Dermis blood vessel endothelial cell (primary cell): ENCODE measurements at regions not wholly inside any gene's neighbourhood (a gene's known extent, or its start where the extent isn't known, plus 50 kb on each side); places are given as distances from the start of the nearest gene placed in this dataset.
"Not testable (repeated sequence)": the region's sequence is repeated elsewhere in the genome, so short reads cannot be mapped to it uniquely, and the experiment has no call there.

Source experiments
- DNase-seq: peaks from one replicate; pipeline ENCODE4 v3.0.0; 2010

DNA sequence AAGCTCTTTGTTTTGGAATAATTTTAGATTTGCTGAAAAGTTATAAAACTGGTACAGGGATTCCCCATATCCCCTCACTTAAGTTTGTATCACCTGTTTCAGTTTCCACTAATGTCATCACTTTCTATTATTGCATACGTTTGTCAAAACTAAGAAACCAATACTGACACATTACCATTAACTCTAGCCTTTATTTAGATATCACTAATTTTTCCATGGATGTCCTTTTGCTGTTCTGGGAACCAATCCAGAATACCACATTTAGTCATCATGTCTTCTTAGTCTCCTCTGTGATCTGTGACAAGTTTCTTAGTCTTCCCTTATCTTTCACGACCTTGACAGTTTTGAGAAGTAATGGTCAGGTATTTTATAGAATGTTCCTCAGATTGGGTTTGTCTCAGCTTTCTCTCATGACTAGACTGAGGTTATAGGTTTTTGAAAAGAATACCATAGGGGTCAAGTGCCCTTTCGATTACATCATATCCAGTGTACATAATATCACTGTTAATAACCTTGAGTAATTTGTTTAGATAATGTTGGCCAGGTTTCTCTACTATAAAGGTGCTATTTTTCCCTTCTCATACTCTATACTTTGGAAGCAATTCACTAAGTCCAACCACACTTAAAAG is 51.9 kb upstream of the NMUR2 start:
- DNase-seq: no peak

DNA sequence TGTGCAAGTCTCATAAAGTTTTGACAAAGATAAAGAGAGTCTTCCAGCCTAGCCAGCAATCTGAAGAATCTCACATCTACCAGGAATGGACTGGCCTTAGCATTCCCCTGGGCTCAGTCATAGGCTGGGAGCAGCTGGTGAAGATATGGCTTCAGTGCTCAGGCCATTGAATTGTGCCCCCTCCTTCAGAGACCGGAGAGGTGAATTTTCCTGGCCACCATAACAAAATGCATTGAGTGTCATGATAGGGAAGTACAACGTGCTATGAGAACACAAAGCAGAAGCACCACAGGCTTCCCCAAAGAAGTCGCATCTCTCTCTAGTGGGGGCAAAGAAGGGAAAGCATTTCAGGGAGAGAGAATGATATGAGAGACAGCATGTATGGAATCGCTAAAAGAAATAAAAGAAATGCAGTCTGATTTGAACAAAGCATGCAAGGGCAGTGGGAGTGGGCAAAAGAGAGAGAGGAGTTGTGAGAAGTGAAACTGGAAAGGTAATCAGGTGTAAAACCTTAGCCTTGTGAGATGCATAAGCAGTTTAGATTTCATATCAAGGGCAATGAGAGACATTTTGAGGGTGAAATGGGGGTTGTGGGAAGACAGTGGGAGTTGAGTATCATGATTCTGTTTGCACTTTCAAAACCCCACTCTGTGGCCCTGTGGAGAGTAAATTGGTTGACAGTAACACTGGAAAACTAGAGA is 57.1 kb upstream of the NMUR2 start:
- no peak for DNase-seq

DNA sequence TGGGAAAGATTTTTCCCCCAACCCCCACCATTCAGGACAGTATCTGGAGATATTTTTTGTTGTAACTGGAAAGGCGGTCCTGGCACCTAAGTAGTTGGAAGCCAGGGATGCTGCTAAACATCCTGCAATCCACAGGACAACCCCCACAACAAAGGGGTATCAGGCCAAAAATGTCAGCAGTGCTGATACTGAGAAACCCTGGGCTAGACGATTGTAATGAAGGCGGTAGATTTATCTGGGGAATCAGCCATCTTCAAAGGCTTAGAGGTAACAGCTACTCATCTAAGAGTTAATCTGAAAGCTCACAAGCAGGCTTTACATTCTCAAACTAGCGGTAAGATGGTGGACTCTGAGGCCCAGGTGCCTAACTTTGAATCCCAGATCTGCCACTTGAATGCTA is 59.0 kb upstream of the NMUR2 start:
- DNase-seq: no peak

DNA sequence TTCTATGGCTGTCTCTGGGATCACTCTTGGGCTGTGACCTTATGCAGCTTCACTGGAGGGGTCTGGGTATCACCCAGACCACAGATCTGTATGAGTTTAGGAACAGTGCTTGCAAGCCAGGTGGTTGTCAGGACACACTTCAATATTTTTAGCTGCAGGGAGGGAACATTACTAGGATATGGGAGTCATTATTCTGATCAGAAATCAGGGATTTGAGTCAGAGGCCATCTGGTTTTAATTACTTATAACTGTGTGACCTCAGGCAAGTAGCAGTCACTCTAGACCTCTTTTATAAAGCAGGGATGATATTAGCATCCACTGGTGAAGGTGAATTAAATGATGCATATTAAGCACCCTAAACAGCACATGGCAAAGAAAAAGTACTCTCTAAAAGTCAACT is 60.1 kb upstream of the NMUR2 start:
- no peak for DNase-seq

DNA sequence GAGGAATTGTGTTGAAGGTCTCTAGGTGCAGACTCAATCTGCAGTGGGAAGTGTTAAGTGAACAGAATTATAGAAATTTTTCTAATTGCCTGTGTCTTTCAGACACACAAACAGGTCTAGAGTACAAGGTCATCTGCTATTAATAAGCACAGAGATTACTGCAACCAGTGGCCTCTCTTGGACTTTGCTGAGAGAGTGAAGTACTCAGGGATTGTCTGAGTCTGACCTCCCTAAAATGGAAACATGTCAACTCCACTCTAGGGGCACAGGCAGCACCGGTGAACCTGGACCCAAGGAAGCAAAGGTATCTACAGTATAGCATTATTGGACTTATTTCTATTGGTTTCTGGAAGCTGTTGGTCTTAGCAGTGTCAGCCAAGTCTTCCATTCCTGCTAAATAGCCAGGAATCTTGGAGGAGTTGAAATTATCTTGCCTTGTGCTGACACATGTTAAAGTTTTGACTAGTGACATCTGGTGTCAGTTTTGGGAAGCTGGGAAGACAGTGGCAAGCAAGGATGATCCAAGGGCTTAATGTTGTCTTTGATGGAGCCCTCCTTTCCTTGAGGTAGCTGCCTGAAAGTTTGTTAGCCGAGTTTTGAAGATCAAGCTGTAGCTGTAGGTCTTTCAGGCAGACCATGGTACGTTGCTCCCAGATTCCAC is 61.1 kb upstream of the NMUR2 start:
- no peak for DNase-seq

DNA sequence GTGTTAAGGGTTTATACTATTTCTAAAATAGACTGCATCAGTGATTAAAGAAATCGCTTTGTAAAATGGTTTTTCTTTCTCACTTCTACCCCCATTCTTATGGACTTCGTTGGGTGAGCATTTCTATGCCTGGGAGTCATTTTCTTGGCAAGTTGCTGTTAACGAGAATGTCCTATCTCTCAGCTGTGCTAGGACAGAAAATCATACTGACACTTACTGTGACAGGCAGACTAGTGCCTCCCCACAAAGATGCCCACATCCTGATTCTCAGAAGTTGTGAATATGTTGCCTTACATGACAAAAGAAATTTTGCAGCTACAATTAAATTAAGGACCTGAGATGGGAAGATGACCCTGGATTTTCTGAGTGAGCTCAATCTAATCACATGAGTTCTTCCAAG is 65.1 kb upstream of the NMUR2 start:
- no peak for DNase-seq

DNA sequence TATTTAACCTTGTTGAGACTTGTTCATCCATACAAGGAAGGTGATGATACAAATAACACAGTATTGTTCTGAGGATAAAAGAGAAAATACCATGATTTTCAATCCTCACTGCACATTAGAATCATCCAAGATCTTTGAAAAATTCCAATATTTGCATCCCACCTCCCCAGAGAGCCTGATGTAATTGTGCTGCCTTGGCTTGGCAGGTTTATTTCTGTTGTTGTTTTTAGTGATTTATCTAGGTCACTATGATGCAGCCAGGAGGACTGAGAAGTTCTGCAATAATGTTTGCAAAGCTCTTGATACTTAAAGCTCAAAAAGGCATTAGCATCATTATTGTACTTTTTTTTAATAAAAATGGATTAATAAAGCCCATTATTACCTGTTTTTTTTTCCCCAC is 67.0 kb upstream of the NMUR2 start:
- no peak for DNase-seq

DNA sequence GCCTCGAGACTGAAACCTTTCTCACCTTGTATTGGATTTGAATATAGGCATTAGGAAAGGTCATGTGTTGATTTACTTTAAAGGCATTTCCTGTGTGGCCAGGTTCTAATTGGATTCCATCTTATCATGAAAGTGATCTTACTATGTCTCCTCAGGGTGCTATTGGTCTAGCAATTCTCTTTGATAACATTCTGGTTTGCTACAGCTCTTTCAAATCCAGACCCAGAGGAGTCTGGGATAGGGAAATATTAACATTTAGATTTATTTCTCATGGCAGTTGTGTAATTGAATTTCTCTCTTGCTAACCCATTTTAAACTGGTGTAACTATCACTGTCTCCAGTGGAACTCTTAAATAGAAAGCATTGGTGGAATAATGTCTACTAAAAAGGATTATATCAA is 69.9 kb upstream of the NMUR2 start:
- no peak for DNase-seq

DNA sequence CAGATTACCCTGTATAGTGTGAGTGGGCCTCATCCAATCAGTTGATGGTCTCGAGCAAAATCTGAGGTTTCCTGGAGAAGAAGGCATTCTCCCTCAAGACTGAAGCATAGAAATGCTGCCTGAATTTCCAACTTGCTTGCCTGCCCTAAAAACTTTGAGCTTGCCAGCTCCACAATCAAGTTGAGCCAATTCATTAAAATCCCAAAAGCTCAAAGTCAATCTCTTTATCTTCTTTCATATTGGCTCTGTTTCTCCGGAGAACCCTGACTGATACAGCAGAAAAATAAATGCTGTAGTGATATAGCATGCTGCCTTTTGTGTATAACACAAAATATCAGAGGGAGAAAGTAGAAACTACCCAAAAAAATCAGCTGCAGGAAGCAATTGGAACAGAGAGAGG is 72.5 kb upstream of the NMUR2 start:
- DNase-seq: no peak

DNA sequence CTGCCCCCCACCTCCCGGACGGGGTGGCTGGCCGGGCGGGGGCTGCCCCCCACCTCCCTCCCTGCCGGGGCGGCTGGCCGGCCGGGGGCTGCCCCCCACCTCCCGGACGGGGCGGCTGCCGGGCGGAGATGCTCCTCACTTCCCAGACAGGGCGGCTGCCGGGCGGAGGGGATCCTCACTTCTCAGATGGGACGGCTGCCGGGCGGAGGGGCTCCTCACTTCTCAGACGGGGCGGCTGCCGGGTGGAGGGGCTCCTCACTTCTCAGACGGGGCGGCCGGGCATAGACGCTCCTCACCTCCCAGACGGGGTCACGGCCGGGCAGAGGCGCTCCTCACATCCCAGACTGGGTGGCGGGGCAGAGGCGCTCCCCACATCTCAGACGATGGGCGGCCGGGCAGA is 74.8 kb upstream of the NMUR2 start:
- DNase-seq: not testable (repeated sequence)

DNA sequence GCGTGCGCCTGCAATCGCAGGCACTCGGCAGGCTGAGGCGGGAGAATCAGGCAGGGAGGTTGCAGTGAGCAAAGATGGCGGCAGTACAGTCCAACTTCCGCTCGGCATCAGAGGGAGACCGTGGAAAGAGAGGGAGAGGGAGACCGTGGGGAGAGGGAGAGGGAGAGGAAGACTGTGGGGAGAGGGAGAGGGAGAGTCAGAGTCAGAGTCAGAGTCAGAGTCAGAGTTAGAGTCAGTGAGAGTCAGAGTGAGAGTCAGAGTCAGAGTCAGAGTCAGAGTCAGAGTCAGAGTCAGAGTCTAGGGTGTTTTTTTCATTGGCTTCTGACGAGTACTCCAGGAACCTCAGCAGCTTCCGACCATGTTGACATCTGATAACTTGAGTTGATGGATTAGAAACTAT is 75.6 kb upstream of the NMUR2 start:
- DNase-seq: not testable (repeated sequence)

DNA sequence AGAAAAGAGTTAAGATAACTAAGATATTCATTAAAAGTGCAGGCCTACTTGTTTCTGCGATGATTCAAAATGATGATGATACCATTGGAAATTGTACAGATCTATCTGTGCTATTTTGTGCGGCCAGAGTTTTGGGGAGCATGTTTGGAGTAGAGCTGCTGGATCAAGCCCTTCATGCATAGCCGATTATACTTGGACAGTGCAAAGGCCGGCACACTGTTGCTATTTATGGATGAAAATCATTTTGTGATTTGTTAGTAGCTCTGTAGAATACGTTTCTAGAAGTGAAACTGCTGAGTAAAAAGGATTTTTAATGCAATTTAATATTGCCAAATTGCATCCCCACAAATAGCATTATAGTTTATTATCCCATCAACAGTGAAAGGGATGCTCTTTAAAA is 82.1 kb upstream of the NMUR2 start:
- no peak for DNase-seq

DNA sequence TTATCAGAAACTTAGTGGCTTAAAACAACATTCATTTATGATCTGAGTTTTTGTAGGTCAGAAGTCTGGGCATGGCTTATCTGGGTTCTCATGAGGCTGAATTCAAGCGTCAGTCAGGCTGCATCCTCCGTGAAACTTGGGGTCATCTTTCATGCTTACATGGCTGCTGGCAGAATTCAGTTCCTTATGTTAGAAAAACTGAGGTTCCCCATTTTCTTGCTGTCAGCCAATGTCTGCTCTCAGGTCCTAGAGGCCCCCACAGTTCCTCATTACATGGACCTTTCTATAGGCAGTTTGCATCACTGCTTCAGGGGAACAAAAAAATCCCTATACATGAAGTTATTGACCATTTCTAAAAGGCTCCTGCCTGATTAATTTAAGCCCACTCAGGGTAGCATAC is 83.8 kb upstream of the NMUR2 start:
- no peak for DNase-seq

DNA sequence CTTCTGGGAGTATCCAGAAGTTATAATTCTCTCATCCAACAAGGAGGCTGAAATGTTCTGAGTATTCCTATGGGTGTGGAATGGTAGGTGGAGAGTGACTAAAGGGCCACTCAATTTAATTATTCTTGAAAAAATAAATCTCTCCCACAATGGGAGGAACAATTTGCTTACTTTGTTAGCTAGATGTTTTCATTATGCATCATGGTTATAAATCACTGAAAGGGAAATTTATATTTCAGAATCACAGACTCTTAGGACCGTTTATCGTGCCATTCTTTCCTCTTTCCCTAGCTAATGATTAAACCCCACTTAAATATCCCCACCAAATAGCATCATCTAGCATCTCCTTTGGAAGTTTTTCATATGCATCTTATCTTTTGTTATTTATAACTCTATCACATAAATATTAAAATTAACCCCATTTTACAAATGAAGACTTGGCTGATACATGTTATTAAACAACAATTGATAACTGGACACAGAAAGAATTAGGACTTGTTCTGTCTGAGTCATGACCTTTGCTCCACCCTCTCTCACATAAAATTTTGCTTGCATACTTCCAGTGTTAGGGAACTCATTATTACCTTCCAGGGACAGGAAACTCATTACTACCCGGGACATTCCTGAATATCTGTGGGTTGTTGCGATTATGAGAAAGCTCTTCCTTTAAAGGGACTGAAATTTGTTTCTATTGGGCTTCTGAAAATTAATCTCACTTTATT is 94.9 kb upstream of the NMUR2 start:
- no peak for DNase-seq

DNA sequence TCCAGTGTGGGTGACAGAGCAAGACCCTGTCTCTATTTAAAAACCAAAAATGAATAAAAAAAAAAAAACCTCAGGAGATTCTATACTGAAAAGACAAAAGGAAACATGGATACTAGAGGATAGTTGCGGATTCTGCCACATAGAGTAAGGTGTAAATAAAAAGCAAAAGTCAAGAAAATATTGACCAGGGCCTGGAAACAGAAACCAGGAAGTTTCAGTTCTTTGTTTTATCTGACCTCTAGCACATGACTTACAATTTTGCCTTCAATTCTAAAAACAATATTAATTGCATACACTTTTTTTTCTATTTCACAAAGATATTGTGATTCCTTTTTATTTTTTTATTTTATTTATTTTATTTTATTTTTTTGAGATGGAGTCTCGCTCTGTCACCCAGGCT is 96.2 kb upstream of the NMUR2 start:
- DNase-seq: no peak

DNA sequence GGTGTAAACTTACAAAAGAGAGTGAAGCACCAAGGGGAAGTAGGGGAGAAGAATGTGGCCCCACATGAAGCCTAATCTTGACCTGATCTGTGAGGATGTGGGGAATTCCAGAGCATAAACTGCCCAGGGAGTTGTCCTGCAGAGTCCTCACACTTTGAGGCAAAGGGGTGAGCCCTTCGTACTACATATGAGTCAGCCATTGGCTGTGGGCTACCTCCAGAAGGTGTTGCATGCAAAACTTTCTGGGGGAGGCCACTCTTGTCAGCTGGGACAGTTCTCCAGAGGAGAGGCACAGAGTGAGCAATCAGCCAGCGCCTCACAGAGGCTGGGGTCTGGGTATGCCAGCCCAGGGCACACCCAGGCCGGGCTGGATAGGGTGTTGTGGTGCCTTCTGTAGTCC is 98.1 kb upstream of the NMUR2 start:
- DNase-seq: no peak

DNA sequence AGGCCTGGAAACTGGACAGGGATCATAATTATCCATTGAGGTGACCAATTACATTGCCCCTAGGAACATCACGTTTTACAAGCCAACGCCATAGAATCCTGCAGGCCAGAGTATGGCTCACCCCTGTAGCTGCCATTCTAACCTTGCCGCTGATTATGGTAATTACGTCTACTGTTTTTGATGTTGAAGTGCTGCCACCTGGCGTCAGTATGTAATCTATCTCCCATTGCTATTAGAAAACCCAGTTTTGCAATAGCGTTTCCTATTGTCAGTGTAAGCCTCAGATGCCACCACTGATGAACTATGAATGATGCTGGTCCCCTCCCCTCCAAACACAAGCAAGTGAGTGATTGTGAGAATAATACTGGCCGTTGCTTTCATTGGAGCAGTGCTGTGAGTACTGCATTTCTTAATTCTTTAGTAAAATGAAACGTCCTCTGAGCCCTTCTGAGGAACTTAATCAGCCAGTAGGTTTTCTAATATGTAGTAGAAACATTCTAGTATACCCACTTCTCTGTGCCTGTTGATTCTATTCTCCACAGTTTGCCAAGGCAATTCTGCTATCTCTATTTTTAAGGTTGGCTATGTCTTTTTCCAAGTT is 100.5 kb upstream of the NMUR2 start:
- DNase-seq: peak; percentile 67

DNA sequence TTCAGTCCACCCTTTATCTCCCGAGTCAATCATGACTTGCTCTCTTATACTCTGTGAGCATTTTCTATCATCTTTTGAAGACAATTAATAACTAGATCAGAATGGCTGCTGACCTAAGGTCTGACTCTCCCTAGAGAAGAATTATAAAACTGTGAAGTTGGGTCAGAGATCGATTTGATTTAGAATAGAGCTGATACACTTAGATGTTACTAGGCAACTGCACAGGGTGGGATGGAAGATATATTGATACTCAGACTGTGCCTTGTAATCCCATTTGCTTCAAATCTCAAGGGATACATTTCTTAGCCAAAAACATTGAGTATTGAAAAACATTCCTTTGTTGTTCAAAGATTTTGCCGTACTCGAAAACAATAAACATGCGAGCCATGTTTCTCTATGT is 106.0 kb upstream of the NMUR2 start:
- no peak for DNase-seq

DNA sequence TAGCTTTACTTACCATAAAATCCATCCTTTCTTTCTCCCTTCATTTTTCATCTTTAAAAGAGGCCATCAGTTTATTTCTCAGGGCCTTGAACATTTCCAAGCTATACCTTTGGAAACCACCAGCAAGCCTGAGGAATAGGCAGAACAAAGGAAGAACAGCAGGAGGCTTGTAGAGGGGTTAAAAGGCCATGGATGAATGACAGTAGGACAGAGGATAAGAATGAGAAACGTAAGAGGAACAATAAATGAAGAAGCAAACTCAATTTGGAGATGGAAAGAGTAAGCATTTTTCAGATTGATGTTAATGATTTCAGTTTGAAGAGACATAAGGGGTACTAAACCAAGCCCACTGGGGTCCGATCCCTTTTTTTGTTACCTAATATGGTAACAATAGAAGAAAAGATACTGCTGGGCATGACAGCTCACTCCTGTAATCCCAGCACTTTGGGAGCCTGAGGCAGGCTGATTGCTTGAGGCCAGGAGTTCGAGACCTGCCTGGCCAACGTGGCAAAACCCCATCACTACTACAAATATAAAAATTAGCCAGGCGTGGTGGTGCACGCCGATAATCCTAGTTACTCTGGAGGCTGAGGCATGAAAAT is 106.6 kb upstream of the NMUR2 start:
- no peak for DNase-seq

DNA sequence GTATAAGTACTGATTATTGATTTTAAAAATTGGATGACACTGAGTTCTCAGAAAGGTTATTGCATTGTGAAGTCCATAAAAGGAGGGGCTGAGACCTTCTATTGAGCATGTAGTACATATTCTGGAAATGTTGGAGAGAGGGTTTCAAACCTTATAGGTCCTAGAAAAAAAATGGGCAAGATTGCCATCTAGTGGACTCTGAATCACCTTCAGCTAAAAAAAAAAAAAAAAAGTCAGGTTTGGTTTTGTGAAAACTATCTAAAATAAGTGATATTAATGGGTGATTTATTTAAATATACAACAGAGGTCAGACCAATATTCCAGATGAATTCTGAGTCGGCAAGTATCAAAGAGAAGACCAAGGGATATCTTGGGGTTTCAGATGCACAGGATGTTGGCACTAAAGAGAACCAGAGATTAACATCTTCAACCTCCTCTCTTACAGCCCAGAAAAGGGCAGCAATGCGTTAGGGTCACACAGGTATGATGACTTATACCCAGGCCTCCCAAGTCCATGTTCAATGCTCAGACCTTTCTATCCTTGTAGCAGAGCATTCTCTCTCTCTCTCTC is 109.8 kb upstream of the NMUR2 start:
- peak; percentile 35 for DNase-seq

DNA sequence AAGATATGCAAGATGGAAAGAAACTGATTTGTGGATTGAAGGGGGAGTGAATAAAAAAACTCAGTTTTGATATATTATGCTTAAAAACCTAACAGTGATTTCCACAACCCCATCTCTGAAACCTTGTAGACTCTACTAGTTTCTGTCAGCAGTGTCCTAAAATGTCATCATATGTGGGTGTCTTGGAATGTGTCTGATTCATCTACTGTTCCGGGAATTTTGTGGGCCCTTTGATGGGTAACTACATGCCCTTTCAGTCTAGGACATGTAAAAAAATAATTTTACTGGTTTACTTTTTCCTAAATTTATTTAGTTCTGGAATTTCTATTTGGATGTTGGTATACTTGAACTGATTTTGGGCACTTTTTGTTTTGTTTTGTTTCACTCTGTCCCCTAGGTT is 118.9 kb upstream of the NMUR2 start:
- no peak for DNase-seq

DNA sequence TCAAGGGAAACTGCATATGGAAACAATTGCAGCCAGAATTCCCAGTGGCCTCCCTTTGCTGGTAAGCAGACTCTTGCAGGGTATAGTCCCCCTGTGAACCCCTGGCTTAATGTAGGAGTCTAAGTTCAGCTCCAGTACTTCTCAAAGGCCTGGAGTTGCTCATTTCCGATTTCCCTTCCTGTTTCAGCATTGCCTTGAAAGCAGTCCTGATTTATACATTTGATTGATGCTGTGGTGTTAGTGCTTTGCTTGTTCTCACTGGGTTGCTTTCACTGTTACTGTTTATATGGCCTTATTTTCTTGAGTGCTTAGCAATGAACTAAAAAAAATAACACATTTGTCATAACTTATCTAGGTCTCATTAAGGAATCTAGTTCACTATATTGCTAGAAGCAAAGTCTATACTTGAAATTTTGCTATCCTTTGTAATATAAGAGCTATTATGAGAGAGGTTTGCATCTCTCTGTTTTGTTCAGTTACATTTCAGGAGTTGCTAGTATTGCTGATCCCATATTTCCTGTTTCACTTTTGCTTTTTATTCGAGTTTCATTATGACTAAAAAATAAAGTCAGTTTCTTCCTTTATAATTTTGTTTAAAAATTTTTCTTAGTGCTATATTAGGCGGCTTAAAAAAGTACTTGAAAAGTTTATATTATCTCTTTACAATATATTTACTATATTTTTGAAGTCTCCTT is 122.4 kb upstream of the NMUR2 start:
- no peak for DNase-seq
